Type B pancreatic cell (in vitro differentiated cells): ENCODE measurements at regions not wholly inside any gene's neighbourhood (a gene's known extent, or its start where the extent isn't known, plus 50 kb on each side); places are given as distances from the start of the nearest gene placed in this dataset.

Experiments
- DNase-seq: peaks from one replicate; pipeline ENCODE4 v3.0.0; 2021; ENCODE audit warnings: mixed read lengths; ENCODE audit not compliant: unreplicated experiment; ENCODE audit errors: extremely low spot score
- H3K27ac Mint-ChIP-seq: 2 replicates; pipeline ENCODE4 v1.8.0; 2021; ENCODE audit warnings: mild to moderate bottlenecking, mixed read lengths
- H3K27me3 Mint-ChIP-seq: 2 replicates; pipeline ENCODE4 v1.8.0; 2021; ENCODE audit warnings: mixed read lengths
- H3K36me3 Mint-ChIP-seq: 2 replicates; pipeline ENCODE4 v1.8.0; 2021; ENCODE audit warnings: mixed read lengths
- H3K4me1 Mint-ChIP-seq: one replicate; pipeline ENCODE4 v1.8.0; 2021; ENCODE audit warnings: mixed read lengths; ENCODE audit not compliant: unreplicated experiment
- H3K4me3 Mint-ChIP-seq: 2 replicates; pipeline ENCODE4 v1.8.0; 2021; ENCODE audit warnings: mild to moderate bottlenecking, mixed read lengths
- H3K9me3 Mint-ChIP-seq: 2 replicates; pipeline ENCODE4 v1.8.0; 2021; ENCODE audit warnings: mixed read lengths
- TF ChIP-seq, protein P1 (sequence below): fragments of 200-600 bp; sonication (generic); conservative IDR thresholded peaks from 2 replicates; pipeline ENCODE4 v1.5.0; 2021; ENCODE audit warnings: antibody characterized with exemption, mild to moderate bottlenecking

DNA sequence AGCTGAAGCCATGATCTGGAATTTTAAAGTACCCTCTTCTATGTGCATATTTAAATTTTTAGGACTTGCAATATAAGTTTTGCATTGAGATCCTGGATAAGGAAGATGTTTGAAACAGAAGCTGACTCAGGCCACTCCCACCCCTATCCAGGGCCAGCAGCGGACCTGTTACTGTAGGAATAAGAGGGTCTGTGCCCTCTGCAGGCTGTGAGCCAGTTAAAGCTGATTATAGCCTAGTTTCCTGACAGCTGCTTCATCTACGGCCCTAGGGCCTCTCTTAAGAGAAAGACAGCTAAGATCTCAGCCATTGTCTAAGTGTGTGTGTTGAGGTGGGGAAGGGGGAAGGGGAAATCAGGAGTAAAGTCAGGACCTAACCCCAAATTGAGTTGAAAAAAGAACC is 234.0 kb downstream of the HAUS1 start:
- H3K36me3 Mint-ChIP-seq, result no peaks in the 10 kb centered on the region
- H3K27me3 Mint-ChIP-seq, result peaks cover 18% of the 10 kb centered on the region
- no peak for DNase-seq
- TF ChIP-seq, protein P1, sequence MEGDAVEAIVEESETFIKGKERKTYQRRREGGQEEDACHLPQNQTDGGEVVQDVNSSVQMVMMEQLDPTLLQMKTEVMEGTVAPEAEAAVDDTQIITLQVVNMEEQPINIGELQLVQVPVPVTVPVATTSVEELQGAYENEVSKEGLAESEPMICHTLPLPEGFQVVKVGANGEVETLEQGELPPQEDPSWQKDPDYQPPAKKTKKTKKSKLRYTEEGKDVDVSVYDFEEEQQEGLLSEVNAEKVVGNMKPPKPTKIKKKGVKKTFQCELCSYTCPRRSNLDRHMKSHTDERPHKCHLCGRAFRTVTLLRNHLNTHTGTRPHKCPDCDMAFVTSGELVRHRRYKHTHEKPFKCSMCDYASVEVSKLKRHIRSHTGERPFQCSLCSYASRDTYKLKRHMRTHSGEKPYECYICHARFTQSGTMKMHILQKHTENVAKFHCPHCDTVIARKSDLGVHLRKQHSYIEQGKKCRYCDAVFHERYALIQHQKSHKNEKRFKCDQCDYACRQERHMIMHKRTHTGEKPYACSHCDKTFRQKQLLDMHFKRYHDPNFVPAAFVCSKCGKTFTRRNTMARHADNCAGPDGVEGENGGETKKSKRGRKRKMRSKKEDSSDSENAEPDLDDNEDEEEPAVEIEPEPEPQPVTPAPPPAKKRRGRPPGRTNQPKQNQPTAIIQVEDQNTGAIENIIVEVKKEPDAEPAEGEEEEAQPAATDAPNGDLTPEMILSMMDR, result no peak
- H3K27ac Mint-ChIP-seq, result no peak overlapping the region
- peak overlapping the region; percentile 76 for H3K4me3 Mint-ChIP-seq
- no peaks in the 10 kb centered on the region for H3K9me3 Mint-ChIP-seq
- peaks cover 59% of the 10 kb centered on the region for H3K4me1 Mint-ChIP-seq

DNA sequence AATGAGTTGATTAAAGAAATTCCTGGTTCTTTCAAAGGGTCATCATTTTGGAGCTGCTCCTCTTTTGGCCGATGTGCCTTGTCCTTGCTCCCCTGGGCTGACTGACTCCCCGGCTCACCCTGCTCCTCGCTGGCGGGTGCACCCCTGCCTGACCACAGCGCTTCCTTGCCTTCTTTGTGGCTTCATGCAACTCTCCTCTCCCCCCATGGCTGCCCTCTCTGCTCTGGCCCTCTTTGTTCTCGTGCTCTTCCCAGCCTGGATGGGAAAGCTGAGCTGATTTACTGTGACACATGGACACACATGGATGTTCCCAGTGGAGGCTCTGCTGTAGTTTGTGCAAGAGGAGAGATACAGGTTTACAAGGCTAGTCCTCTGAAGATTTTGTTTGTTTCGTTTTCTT is 234.6 kb downstream of the HAUS1 start:
- no peaks in the 10 kb centered on the region for H3K36me3 Mint-ChIP-seq
- peak overlapping the region; percentile 53 for H3K4me3 Mint-ChIP-seq
- H3K27ac Mint-ChIP-seq, result peak overlapping the region; percentile 47
- TF ChIP-seq, protein P1, result no peak
- H3K4me1 Mint-ChIP-seq, result peaks cover 60% of the 10 kb centered on the region
- peaks cover 15% of the 10 kb centered on the region for H3K27me3 Mint-ChIP-seq
- DNase-seq, result no peak
- no peaks in the 10 kb centered on the region for H3K9me3 Mint-ChIP-seq

DNA sequence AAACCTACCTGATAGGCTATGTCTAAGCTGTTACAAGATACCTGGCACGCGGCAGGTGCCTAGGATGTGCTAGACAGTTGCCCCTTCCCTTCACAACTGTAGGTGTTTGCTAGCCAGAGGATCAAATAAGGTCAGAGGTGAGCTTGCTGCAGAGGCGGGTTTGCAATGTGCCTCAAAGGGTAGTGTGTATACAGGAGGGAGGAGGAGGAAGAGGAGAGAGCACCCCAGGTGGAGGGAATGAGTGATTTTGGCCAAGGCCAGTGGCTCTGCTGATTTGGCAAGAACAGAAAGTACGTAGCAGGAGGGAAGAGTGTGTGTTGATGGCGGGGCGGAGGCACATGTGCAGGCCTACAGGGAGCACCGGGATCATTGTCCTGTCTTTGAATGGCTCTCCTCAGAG is 236.5 kb downstream of the HAUS1 start:
- Mint-ChIP-seq H3K36me3 (no peaks in the 10 kb centered on the region), H3K4me1 (peaks cover 50% of the 10 kb centered on the region), H3K9me3 (no peaks in the 10 kb centered on the region), H3K4me3 (no peak overlapping the region), H3K27ac (no peak overlapping the region), H3K27me3 (peaks cover 3% of the 10 kb centered on the region)
- no peak for DNase-seq
- TF ChIP-seq, protein P1, result no peak

DNA sequence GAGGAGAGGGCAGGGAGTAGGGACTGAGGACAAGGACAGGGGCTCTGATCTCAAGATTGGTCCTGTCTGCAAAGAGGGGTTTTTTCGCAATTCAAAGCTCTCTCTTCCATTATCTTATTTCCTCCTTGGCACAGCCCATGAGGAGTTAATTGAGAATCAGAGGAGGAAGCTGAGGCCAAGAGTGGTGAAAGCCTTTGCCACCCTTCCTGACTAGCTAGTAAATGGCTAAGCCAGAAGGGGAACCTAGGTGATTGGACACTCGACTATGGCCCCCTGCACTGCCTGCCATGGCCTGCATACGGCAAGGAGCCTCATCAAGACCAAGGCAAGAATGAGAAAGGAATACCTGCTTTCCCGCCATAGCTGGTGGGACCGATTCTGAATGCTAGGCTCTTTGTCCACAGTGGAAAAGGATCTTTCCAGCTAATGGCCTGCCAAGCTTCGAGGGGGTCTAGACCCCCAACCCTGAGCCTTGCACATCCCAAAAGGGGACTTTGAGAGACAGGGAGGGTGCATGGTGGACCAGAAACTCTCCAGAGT is 237.9 kb downstream of the HAUS1 start:
- Mint-ChIP-seq H3K4me1 (peaks cover 40% of the 10 kb centered on the region), H3K9me3 (no peaks in the 10 kb centered on the region), H3K27me3 (no peaks in the 10 kb centered on the region), H3K4me3 (no peak overlapping the region), H3K36me3 (no peaks in the 10 kb centered on the region), H3K27ac (no peak overlapping the region)
- DNase-seq, result no peak
- TF ChIP-seq, protein P1, result no peak

DNA sequence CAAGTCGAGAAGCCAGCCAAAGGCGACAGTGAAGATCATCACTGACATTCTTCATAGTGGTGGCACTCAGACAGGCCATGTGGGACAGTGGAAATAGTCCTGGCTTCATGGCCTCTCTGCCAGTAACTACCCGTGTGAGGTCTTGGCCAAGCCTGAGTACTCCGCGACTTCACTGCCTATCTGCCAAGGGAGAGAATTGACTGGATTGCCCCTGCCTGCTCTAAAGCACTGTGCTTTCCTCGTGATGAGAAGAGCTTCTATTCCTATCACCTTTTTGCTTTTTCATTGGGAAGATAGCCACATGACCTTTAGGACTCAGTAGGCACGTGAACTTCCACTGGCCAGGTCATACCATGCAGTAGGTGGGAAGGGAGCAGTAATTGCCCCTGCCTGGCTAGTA is 239.3 kb downstream of the HAUS1 start:
- H3K27ac Mint-ChIP-seq, result no peak overlapping the region
- no peak overlapping the region for H3K4me3 Mint-ChIP-seq

More for the DNA sequence above, 239.3 kb downstream of the HAUS1 start:
- TF ChIP-seq, protein P1, result no peak
- Mint-ChIP-seq H3K27me3 (no peaks in the 10 kb centered on the region), H3K9me3 (no peaks in the 10 kb centered on the region), H3K36me3 (no peaks in the 10 kb centered on the region), H3K4me1 (peaks cover 26% of the 10 kb centered on the region)
- no peak for DNase-seq
